Psoas muscle (tissue), 7 donors: ENCODE measurements at regions not wholly inside any gene's neighbourhood (a gene's known extent, or its start where the extent isn't known, plus 50 kb on each side); places are given as distances from the start of the nearest gene placed in this dataset.

Source experiments
- ATAC-seq, 4 donors: fragments of 200-7000 bp; cut with Tn5 transposase; one replicate each; pipeline ENCODE4 v1.9.1; 2020; ENCODE audit warnings: moderate library complexity in 3 of 4, mild to moderate bottlenecking in 2 of 4
- DNase-seq, 2 donors: peaks; one replicate each; pipeline ENCODE4 v3.0.0-alpha.2; 2020
- H3K27ac ChIP-seq: fragments of 200-600 bp; one replicate; pipeline ENCODE4 v1.8.0; 2022
- H3K27me3 ChIP-seq, 3 donors: fragments of 200-600 bp in 1 of 3; one replicate each; pipeline versions ENCODE4 v1.6.1 to v1.8.0; 2013 to 2022; ENCODE audit warnings: low read length in 2 of 3, mild to moderate bottlenecking in 2 of 3, moderate library complexity in 1 of 3; ENCODE audit not compliant: insufficient read depth in 3 of 3
- H3K36me3 ChIP-seq, 2 donors: fragments of 200-600 bp in 1 of 2; one replicate each; pipeline versions ENCODE4 v1.6.1 to v1.8.0; 2013 to 2022; ENCODE audit warnings: low read depth in 1 of 2, mild to moderate bottlenecking in 1 of 2, moderate library complexity in 1 of 2; ENCODE audit not compliant: insufficient read depth in 1 of 2
- H3K4me1 ChIP-seq: fragments of 200-600 bp; one replicate; pipeline ENCODE4 v1.8.0; 2022
- H3K4me3 ChIP-seq: fragments of 200-600 bp; one replicate; pipeline ENCODE4 v1.8.0; 2022; ENCODE audit warnings: mild to moderate bottlenecking
- H3K9me3 ChIP-seq: fragments of 200-600 bp; one replicate; pipeline ENCODE4 v1.8.0; 2022
- CTCF ChIP-seq: fragments of 200-600 bp; IDR thresholded peaks from one replicate; pipeline ENCODE4 v1.8.0; 2022; ENCODE audit warnings: antibody characterized with exemption
- WGBS, 3 donors: extraction: QIAGEN DNeasy Blood & Tissue Kit; methylation state at CpG; one replicate each; pipeline versions ENCODE4 v1.1.6 to v1.1.7; 2013; 5-methylcytosine and 5-hydroxymethylcytosine counted together
- intact Hi-C, 2 donors: fragments of 100-400 bp; cut with DNase I; formaldehyde crosslinking; loops; one replicate each; pipeline versions ENCODE4 v1.11.0 to v1.14.2; 2022
- donor health status: healthy with polysubstance abuse.
- donor health status: DM: no; HTN: no; CAD: no; lungs with moderate emphysema.
- donor health status: Bipolar disorder and iron deficiency.
- donor health status: healthy.
- donor health status: DM: yes; HTN: yes; CAD: no.
- donor health status: DM: no; HTN: no; CAD: no.
- donor health status: DM: yes; HTN: yes; CAD: no.

- Histone ChIP-seq H3K4me1 (no peaks in the 10 kb centered on the region), H3K27ac (no peak overlapping the region), H3K27me3 (no peaks in the 10 kb centered on the region), H3K36me3 (no peaks in the 10 kb centered on the region), H3K4me3 (no peak overlapping the region), H3K9me3 (peaks cover 19% of the 10 kb centered on the region)
- 84 to 87% (median 84%) methylated on average over 4 of the region's 4 CpGs for WGBS, 3 donors
- intact Hi-C loops = no loop called here
- no peak for DNase-seq
- no peak for ATAC-seq
- no peak for TF ChIP-seq CTCF
Measured at GRCh38 chr13:48783695-48784230, 130.0 kb downstream of the CYSLTR2 start.

GRCh38 chr13:48784916-48785548 lies 131.3 kb downstream of the CYSLTR2 start:
- no peak for ATAC-seq
- peaks cover 15% of the 10 kb centered on the region for H3K9me3 ChIP-seq
- no peak for TF ChIP-seq CTCF
- H3K27ac ChIP-seq = no peak overlapping the region
- H3K4me1 ChIP-seq = no peaks in the 10 kb centered on the region
- no peak overlapping the region for H3K4me3 ChIP-seq
- WGBS, 3 donors = 68 to 75% (median 72%) methylated on average over 3 of the region's 3 CpGs
- DNase-seq = no peak
- intact Hi-C loops = no loop called here
- H3K27me3 ChIP-seq = no peaks in the 10 kb centered on the region
- no peaks in the 10 kb centered on the region for H3K36me3 ChIP-seq

GRCh38 chr13:48790199-48790598 lies 136.5 kb downstream of the CYSLTR2 start:
- Histone ChIP-seq H3K27me3 (no peaks in the 10 kb centered on the region), H3K9me3 (no peaks in the 10 kb centered on the region), H3K27ac (no peak overlapping the region), H3K36me3 (no peaks in the 10 kb centered on the region), H3K4me3 (no peak overlapping the region), H3K4me1 (peaks cover 3% of the 10 kb centered on the region)
- DNase-seq (no peak), ATAC-seq (no peak)
- intact Hi-C loops = no loop called here
- 40 to 49% (median 42%) methylated on average over 3 of the region's 3 CpGs for WGBS, 3 donors
- TF ChIP-seq CTCF = no peak

- Histone ChIP-seq H3K27ac (no peak overlapping the region), H3K4me1 (peaks cover 3% of the 10 kb centered on the region), H3K36me3 (no peaks in the 10 kb centered on the region), H3K4me3 (no peak overlapping the region), H3K27me3 (peaks cover 0 to 1% (median 0%) of the 10 kb centered on the region in 3 donors), H3K9me3 (no peaks in the 10 kb centered on the region)
- no peak for DNase-seq
- WGBS, 3 donors = 91 to 100% (median 96%) methylated on average over 1 of the region's 1 CpG
- no peak for ATAC-seq
- intact Hi-C loops = no loop called here
- TF ChIP-seq CTCF = no peak
Measured at GRCh38 chr13:48790966-48791365, 137.2 kb downstream of the CYSLTR2 start.

GRCh38 chr13:48797127-48797526 lies 143.4 kb downstream of the CYSLTR2 start:
- no peaks in the 10 kb centered on the region for H3K36me3 ChIP-seq
- WGBS, 3 donors = 55 to 59% (median 57%) methylated on average over 3 of the region's 3 CpGs
- no peaks in the 10 kb centered on the region for H3K4me1 ChIP-seq
- H3K9me3 ChIP-seq = no peaks in the 10 kb centered on the region
- H3K27me3 ChIP-seq = peaks cover 0 to 3% (median 0%) of the 10 kb centered on the region in 3 donors
- H3K27ac ChIP-seq = no peak overlapping the region
- no peak for ATAC-seq
- TF ChIP-seq CTCF = no peak
- intact Hi-C loops = no loop called here
- H3K4me3 ChIP-seq = no peak overlapping the region
- DNase-seq = no peak
